ENCODE measurements at regions not wholly inside any gene's neighbourhood (a gene's known extent, or its start where the extent isn't known, plus 50 kb on each side); places are given as distances from the start of the nearest gene placed in this dataset.

GRCh38 chr2:7711167-7711566, 794.0 kb downstream of the RNF144A start:
- intact Hi-C loops (cut with micrococcal nuclease) = no loop called here
- H3K27ac Mint-ChIP-seq = no peak overlapping the region
- CTCF ChIA-PET = no interaction called here

GRCh38 chr2:7719876-7720275, 802.7 kb downstream of the RNF144A start:
- H3K4me1 Mint-ChIP-seq = no peaks in the 10 kb centered on the region
- intact Hi-C loops (cut with micrococcal nuclease) = no loop called here
- H3K27ac Mint-ChIP-seq = no peak overlapping the region
- no peaks in the 10 kb centered on the region for H3K9me3 Mint-ChIP-seq
- no peak for TF ChIP-seq CTCF (IDR thresholded peaks at IDR 0.05)
- ATAC-seq (ENCODE audit: low read depth) = no peak
- H3K36me3 Mint-ChIP-seq (ENCODE audit: low read depth) = no peaks in the 10 kb centered on the region
- CTCF ChIA-PET = no interaction called here
- H3K27me3 Mint-ChIP-seq = no peaks in the 10 kb centered on the region
- no peak overlapping the region for H3K4me3 Mint-ChIP-seq
- DNase-seq = no peak
- POLR2A ChIA-PET = no interaction called here

More at GRCh38 chr2:7711167-7711566, 794.0 kb downstream of the RNF144A start:
- no peak for TF ChIP-seq CTCF (IDR thresholded peaks at IDR 0.05)
- no peak overlapping the region for H3K4me3 Mint-ChIP-seq
- H3K27me3 Mint-ChIP-seq = peaks cover 2% of the 10 kb centered on the region
- no peaks in the 10 kb centered on the region for H3K9me3 Mint-ChIP-seq
- ATAC-seq (ENCODE audit: low read depth) (no peak), DNase-seq (no peak)
- POLR2A ChIA-PET = no interaction called here
- no peaks in the 10 kb centered on the region for H3K36me3 Mint-ChIP-seq (ENCODE audit: low read depth)
- H3K4me1 Mint-ChIP-seq = no peaks in the 10 kb centered on the region

- ChIA-PET POLR2A (no interaction called here), CTCF (no interaction called here)
- ATAC-seq (ENCODE audit: low read depth) = no peak
- DNase-seq = no peak
- Mint-ChIP-seq H3K27ac (no peak overlapping the region), H3K27me3 (no peaks in the 10 kb centered on the region), H3K4me1 (no peaks in the 10 kb centered on the region), H3K36me3 (ENCODE audit: low read depth) (no peaks in the 10 kb centered on the region), H3K4me3 (no peak overlapping the region), H3K9me3 (no peaks in the 10 kb centered on the region)
- TF ChIP-seq CTCF (IDR thresholded peaks at IDR 0.05) = no peak
- intact Hi-C loops (cut with micrococcal nuclease) = no loop called here
Observed at GRCh38 chr2:7721413-7721995, 804.3 kb downstream of the RNF144A start.

GRCh38 chr2:7722212-7722910, 805.1 kb downstream of the RNF144A start:
- TF ChIP-seq CTCF (IDR thresholded peaks at IDR 0.05) = no peak
- intact Hi-C loops (cut with micrococcal nuclease) = no loop called here
- ATAC-seq (ENCODE audit: low read depth) (no peak), DNase-seq (no peak)
- no peaks in the 10 kb centered on the region for H3K27me3 Mint-ChIP-seq
- no peak overlapping the region for H3K27ac Mint-ChIP-seq
- no peaks in the 10 kb centered on the region for H3K9me3 Mint-ChIP-seq
- H3K4me3 Mint-ChIP-seq = no peak overlapping the region
- H3K36me3 Mint-ChIP-seq (ENCODE audit: low read depth) = no peaks in the 10 kb centered on the region
- POLR2A ChIA-PET = no interaction called here
- CTCF ChIA-PET = no interaction called here
- no peaks in the 10 kb centered on the region for H3K4me1 Mint-ChIP-seq

- ATAC-seq (ENCODE audit: low read depth) = no peak
- no peak for TF ChIP-seq CTCF (IDR thresholded peaks at IDR 0.05)
- no peak for DNase-seq
- no peak overlapping the region for H3K27ac Mint-ChIP-seq
- ChIA-PET POLR2A (no interaction called here), CTCF (no interaction called here)
- no peaks in the 10 kb centered on the region for H3K27me3 Mint-ChIP-seq
- H3K9me3 Mint-ChIP-seq = no peaks in the 10 kb centered on the region
- intact Hi-C loops (cut with micrococcal nuclease) = no loop called here
- no peak overlapping the region for H3K4me3 Mint-ChIP-seq
- H3K4me1 Mint-ChIP-seq = no peaks in the 10 kb centered on the region
- no peaks in the 10 kb centered on the region for H3K36me3 Mint-ChIP-seq (ENCODE audit: low read depth)
Observed at GRCh38 chr2:7724336-7724735, 807.1 kb downstream of the RNF144A start.

Measured in activated B cell treated with CpG ODN at 0.5 μM for 24 hours (primary cell).